ENCODE measurements at regions not wholly inside any gene's neighbourhood (a gene's known extent, or its start where the extent isn't known, plus 50 kb on each side); places are given as distances from the start of the nearest gene placed in this dataset.

GRCh38 chr11:91396236-91397133 is 828.1 kb upstream of the FAT3 start:
- DNase-seq (ENCODE audit: low read depth in 4 of 4, low spot score in 3 of 4) = no peak

GRCh38 chr11:91394727-91395414 is 829.7 kb upstream of the FAT3 start:
- no peak for DNase-seq (ENCODE audit: low read depth in 4 of 4, low spot score in 3 of 4)

GRCh38 chr11:91394073-91394726 is 830.4 kb upstream of the FAT3 start:
- DNase-seq (ENCODE audit: low read depth in 4 of 4, low spot score in 3 of 4) = no peak

GRCh38 chr11:91382946-91383345 is 841.7 kb upstream of the FAT3 start:
- no peak for DNase-seq (ENCODE audit: low read depth in 4 of 4, low spot score in 3 of 4)

GRCh38 chr11:91374794-91375193 is 849.8 kb upstream of the FAT3 start:
- DNase-seq (ENCODE audit: low read depth in 4 of 4, low spot score in 3 of 4) = no peak

- DNase-seq (ENCODE audit: low read depth in 4 of 4, low spot score in 3 of 4) = no peak
These were observed 851.1 kb upstream of the FAT3 start for GRCh38 chr11:91373497-91373896.

GRCh38 chr11:91366816-91367215 is 857.8 kb upstream of the FAT3 start:
- no peak for DNase-seq (ENCODE audit: low read depth in 4 of 4, low spot score in 3 of 4)

GRCh38 chr11:91365986-91366585 is 858.5 kb upstream of the FAT3 start:
- DNase-seq (ENCODE audit: low read depth in 4 of 4, low spot score in 3 of 4) = no peak

- no peak for DNase-seq (ENCODE audit: low read depth in 4 of 4, low spot score in 3 of 4)
These were observed 873.7 kb upstream of the FAT3 start for GRCh38 chr11:91350931-91351330.

- no peak for DNase-seq (ENCODE audit: low read depth in 4 of 4, low spot score in 3 of 4)
These were observed 897.9 kb upstream of the FAT3 start for GRCh38 chr11:91326751-91327150.

- DNase-seq (ENCODE audit: low read depth in 4 of 4, low spot score in 3 of 4) = no peak
These were observed 898.3 kb upstream of the FAT3 start for GRCh38 chr11:91326280-91326679.

GRCh38 chr11:91314521-91314920 is 910.1 kb upstream of the FAT3 start:
- no peak for DNase-seq (ENCODE audit: low read depth in 4 of 4, low spot score in 3 of 4)

- DNase-seq (ENCODE audit: low read depth in 4 of 4, low spot score in 3 of 4) = no peak
These were observed 912.1 kb upstream of the FAT3 start for GRCh38 chr11:91312541-91312940.

GRCh38 chr11:91310085-91310484 is 914.5 kb upstream of the FAT3 start:
- DNase-seq (ENCODE audit: low read depth in 4 of 4, low spot score in 3 of 4) = no peak

GRCh38 chr11:91308069-91308468 is 916.5 kb upstream of the FAT3 start:
- DNase-seq (ENCODE audit: low read depth in 4 of 4, low spot score in 3 of 4) = no peak

GRCh38 chr11:91305402-91305801 is 919.2 kb upstream of the FAT3 start:
- no peak for DNase-seq (ENCODE audit: low read depth in 4 of 4, low spot score in 3 of 4)

GRCh38 chr11:91303749-91304148 is 920.9 kb upstream of the FAT3 start:
- DNase-seq (ENCODE audit: low read depth in 4 of 4, low spot score in 3 of 4) = no peak

GRCh38 chr11:91299980-91300379 is 924.6 kb upstream of the FAT3 start:
- no peak for DNase-seq (ENCODE audit: low read depth in 4 of 4, low spot score in 3 of 4)

- no peak for DNase-seq (ENCODE audit: low read depth in 4 of 4, low spot score in 3 of 4)
These were observed 928.0 kb upstream of the FAT3 start for GRCh38 chr11:91296629-91297028.

GRCh38 chr11:91295591-91295990 is 929.0 kb upstream of the FAT3 start:
- no peak for DNase-seq (ENCODE audit: low read depth in 4 of 4, low spot score in 3 of 4)

- no peak for DNase-seq (ENCODE audit: low read depth in 4 of 4, low spot score in 3 of 4)
These were observed 931.5 kb upstream of the FAT3 start for GRCh38 chr11:91293119-91293518.
